Fibroblast of lung (primary cell): ENCODE measurements at regions not wholly inside any gene's neighbourhood (a gene's known extent, or its start where the extent isn't known, plus 50 kb on each side); places are given as distances from the start of the nearest gene placed in this dataset.

ENCODE experiments used
- DNase-seq, 2 donors: peaks; one replicate each; pipeline versions ENCODE4 v3.0.0 to v3.0.0-alpha.2; 2010; ENCODE audit warnings: low read depth in 2 of 2
- H2AFZ ChIP-seq: 2 replicates; pipeline ENCODE4 v1.5.1; 2012; ENCODE audit warnings: low read length, control low read depth, inconsistent platforms
- H3K27ac ChIP-seq: 2 replicates; pipeline ENCODE4 v1.5.1; 2011; ENCODE audit warnings: low read length, control low read depth; ENCODE audit not compliant: insufficient read depth
- H3K27me3 ChIP-seq: 2 replicates; pipeline ENCODE4 v1.5.1; 2011; ENCODE audit warnings: mild to moderate bottlenecking, low read length; ENCODE audit not compliant: control insufficient read depth, insufficient read depth
- H3K36me3 ChIP-seq: 2 replicates; pipeline ENCODE4 v1.5.1; 2011; ENCODE audit warnings: low read length; ENCODE audit not compliant: control insufficient read depth, insufficient read depth
- H3K4me1 ChIP-seq: 2 replicates; pipeline ENCODE4 v1.5.1; 2011; ENCODE audit warnings: low read length; ENCODE audit not compliant: control insufficient read depth, insufficient read depth; ENCODE audit errors: extremely low read depth
- H3K4me2 ChIP-seq: 2 replicates; pipeline ENCODE4 v1.5.1; 2011; ENCODE audit warnings: low read length, control low read depth; ENCODE audit not compliant: insufficient read depth; ENCODE audit errors: extremely low read depth
- H3K4me3 ChIP-seq, 4 experiments: fragments of 200-600 bp in 1 of 4; sonication (generic) in 1 of 4; replicated peaks in 1 of 4; 2 replicates each; pipeline ENCODE4 v1.5.1; 2011 to 2016; ENCODE audit warnings: low read length in 4 of 4, low read depth in 3 of 4, mild to moderate bottlenecking in 3 of 4, control low read depth in 2 of 4, inconsistent platforms in 1 of 4, mixed read lengths in 1 of 4; ENCODE audit not compliant: insufficient read depth in 1 of 4; ENCODE audit errors: control extremely low read depth in 1 of 4
- H3K79me2 ChIP-seq: 2 replicates; pipeline ENCODE4 v1.5.1; 2012; ENCODE audit warnings: mild to moderate bottlenecking, low read length, inconsistent platforms; ENCODE audit not compliant: control insufficient read depth, insufficient read depth
- H3K9ac ChIP-seq: 2 replicates; pipeline ENCODE4 v1.5.1; 2011; ENCODE audit warnings: mild to moderate bottlenecking, low read length, control low read depth; ENCODE audit not compliant: insufficient read depth
- H3K9me3 ChIP-seq: 2 replicates; pipeline ENCODE4 v1.5.1; 2012; ENCODE audit warnings: low read depth, low read length; ENCODE audit not compliant: control insufficient read depth, insufficient read depth
- H4K20me1 ChIP-seq: 2 replicates; pipeline ENCODE4 v1.5.1; 2011; ENCODE audit warnings: low read length; ENCODE audit not compliant: control insufficient read depth, insufficient read depth; ENCODE audit errors: extremely low read depth
- CTCF ChIP-seq, 2 donors: IDR thresholded peaks in 1 of 2; conservative IDR thresholded peaks in 1 of 2; 1 replicate in 1 of 2; 2 replicates in 1 of 2; pipeline ENCODE4 v1.5.1; 2011 to 2012; ENCODE audit warnings: low read length in 2 of 2, control low read depth in 1 of 2, inconsistent platforms in 1 of 2, low read depth in 1 of 2, mild to moderate bottlenecking in 1 of 2
- EZH2 ChIP-seq: IDR thresholded peaks from 2 replicates; pipeline ENCODE4 v1.5.1; 2012; ENCODE audit warnings: low read length, control low read depth, mild to moderate bottlenecking; ENCODE audit errors: missing control alignments

DNA sequence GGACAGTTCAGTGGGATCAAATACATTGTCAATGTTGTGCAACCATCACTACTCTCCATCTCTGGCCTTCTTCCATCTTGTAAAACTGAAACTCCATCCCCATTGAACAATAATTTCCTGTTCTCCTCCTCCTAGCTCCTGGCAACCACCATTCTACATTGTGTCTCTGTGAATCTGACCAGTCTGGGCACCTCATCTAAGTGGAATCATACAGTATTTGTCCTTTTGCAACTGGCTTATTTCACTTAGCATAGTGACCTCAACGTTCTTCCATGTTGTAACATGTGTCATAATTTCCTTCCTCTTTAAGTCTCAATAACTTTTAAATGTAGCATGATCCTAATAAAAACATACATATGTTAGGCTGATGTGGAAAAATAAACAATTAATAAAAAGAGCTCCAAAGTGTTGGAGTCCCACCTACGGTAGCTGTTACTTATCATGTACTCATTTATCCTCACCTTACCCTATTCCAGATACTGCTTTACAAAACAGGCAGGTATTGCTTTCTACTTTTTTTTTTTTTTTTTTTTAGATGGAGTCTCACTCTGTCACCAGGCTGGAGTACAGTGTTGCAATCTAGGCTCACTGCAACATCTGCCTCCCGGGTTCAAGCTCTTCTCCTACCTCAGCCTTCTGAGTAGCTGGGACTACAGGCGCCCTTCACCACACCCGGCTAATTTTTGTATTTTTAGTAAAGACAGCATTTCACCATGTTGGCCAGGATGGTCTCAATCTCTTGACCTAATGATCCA, 91.9 kb downstream of the TNFAIP3 start:
- no peak for TF ChIP-seq EZH2
- TF ChIP-seq CTCF (conservative IDR thresholded peaks at IDR 0.05 in 1 of 2, IDR thresholded peaks at IDR 0.05 in 1 of 2; ENCODE audit: low read depth in 1 of 2, low read length in 2 of 2): no peak
- no peak overlapping the region for H3K27ac ChIP-seq
- no peak for DNase-seq

GRCh38 chr6:137962725-137963124, 95.7 kb downstream of the TNFAIP3 start:
- no peak for DNase-seq
- Histone ChIP-seq H3K9me3 (no peaks in the 10 kb centered on the region), H3K4me2 (no peak overlapping the region), H3K4me3 (no peak overlapping the region), H3K27ac (no peak overlapping the region), H3K79me2 (no peaks in the 10 kb centered on the region), H3K36me3 (no peaks in the 10 kb centered on the region), H3K4me1 (no peaks in the 10 kb centered on the region), H2AFZ (no peak overlapping the region), H4K20me1 (no peaks in the 10 kb centered on the region), H3K27me3 (no peaks in the 10 kb centered on the region), H3K9ac (no peak overlapping the region)
- TF ChIP-seq CTCF (conservative IDR thresholded peaks at IDR 0.05 in 1 of 2, IDR thresholded peaks at IDR 0.05 in 1 of 2; ENCODE audit: low read depth in 1 of 2, low read length in 2 of 2) (no peak), EZH2 (no peak)

More for the DNA sequence above, 91.9 kb downstream of the TNFAIP3 start:
- Histone ChIP-seq H2AFZ (no peak overlapping the region), H3K4me3 (no peak overlapping the region), H3K27me3 (no peaks in the 10 kb centered on the region), H3K9me3 (no peaks in the 10 kb centered on the region), H3K9ac (no peak overlapping the region), H3K4me2 (no peak overlapping the region), H3K79me2 (no peaks in the 10 kb centered on the region), H3K36me3 (no peaks in the 10 kb centered on the region), H4K20me1 (no peaks in the 10 kb centered on the region), H3K4me1 (no peaks in the 10 kb centered on the region)

DNA sequence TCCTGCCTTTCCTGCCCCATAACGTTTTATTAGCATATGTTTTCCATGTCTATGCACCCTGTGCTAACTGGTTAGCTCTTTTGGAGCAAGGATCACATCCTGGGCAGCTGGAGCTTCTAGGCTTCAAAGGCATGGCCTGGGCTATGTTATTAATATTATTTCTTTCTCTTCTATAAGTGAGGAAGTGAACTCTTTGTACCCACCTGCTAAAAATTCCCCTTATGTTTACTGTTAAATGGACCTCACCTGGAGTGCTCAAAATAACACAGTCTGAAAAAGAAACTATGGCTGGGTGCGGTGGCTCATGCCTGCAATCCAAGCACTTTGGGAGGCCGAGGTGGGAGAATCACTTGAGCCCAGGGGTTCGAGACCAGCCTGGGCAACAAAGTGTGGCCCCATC, 97.8 kb downstream of the TNFAIP3 start:
- H3K79me2 ChIP-seq: no peaks in the 10 kb centered on the region
- no peaks in the 10 kb centered on the region for H3K9me3 ChIP-seq
- no peaks in the 10 kb centered on the region for H3K36me3 ChIP-seq
- no peaks in the 10 kb centered on the region for H3K4me1 ChIP-seq
- no peak overlapping the region for H3K27ac ChIP-seq
- no peaks in the 10 kb centered on the region for H4K20me1 ChIP-seq
- TF ChIP-seq CTCF (conservative IDR thresholded peaks at IDR 0.05 in 1 of 2, IDR thresholded peaks at IDR 0.05 in 1 of 2; ENCODE audit: low read depth in 1 of 2, low read length in 2 of 2): no peak
- H3K9ac ChIP-seq: no peak overlapping the region
- H3K27me3 ChIP-seq: no peaks in the 10 kb centered on the region
- H2AFZ ChIP-seq: no peak overlapping the region
- DNase-seq: no peak
- H3K4me3 ChIP-seq: no peak overlapping the region
- no peak overlapping the region for H3K4me2 ChIP-seq
